GM12878 (cell line): ENCODE measurements at regions not wholly inside any gene's neighbourhood (a gene's known extent, or its start where the extent isn't known, plus 50 kb on each side); places are given as distances from the start of the nearest gene placed in this dataset.

Source experiments
- ATAC-seq: fragments of 200-7000 bp; cut with Tn5 transposase; 3 replicates; pipeline ENCODE4 v1.9.1; 2020; ENCODE audit warnings: mild to moderate bottlenecking, moderate library complexity
- BruUV-seq: library from RNA; stranded (reverse); fragments of 400-500 nt; replicated peaks from 2 replicates; lab custom pipeline; 2021; lab: Mats Ljungman, UMichigan
- CTCF ChIA-PET: fragments of 300-600 bp; sonication (Branson Sonifier 250); formaldehyde crosslinking; extraction: SDS; loops from one replicate; lab custom pipeline; 2021; ENCODE audit warnings: inconsistent platforms; lab: Yijun Ruan, JAX
- POLR2A ChIA-PET: fragments of 350-600 bp; formaldehyde crosslinking; extraction: SDS; loops from one replicate; lab custom pipeline; 2021; ENCODE audit warnings: inconsistent platforms; lab: Charles Lee
- RAD21 ChIA-PET: fragments of 300-600 bp; sonication (Branson Sonifier 250); formaldehyde crosslinking; loops from one replicate; lab custom pipeline; 2023; ENCODE audit warnings: antibody characterized with exemption; ENCODE audit not compliant: unreplicated experiment; lab: Charles Lee
- SMC1A ChIA-PET: fragments of 300-600 bp; sonication (Branson Sonifier 250); formaldehyde crosslinking; loops from one replicate; lab custom pipeline; 2023; ENCODE audit not compliant: unreplicated experiment, uncharacterized antibody; lab: Charles Lee
- DNase-seq: peaks from one replicate; pipeline ENCODE4 v3.0.0-alpha.2; 2011; ENCODE audit warnings: low read depth, low spot score
- FAIRE-seq: peaks from 3 replicates; lab custom pipeline; 2011; peaks lifted over from hg19 to GRCh38; lab: Jason Lieb, UNC
- H2AFZ ChIP-seq: 2 replicates; pipeline ENCODE4 v1.6.0; 2011; ENCODE audit warnings: low read depth, low read length, control low read depth; ENCODE audit not compliant: control insufficient read depth
- H3K27ac ChIP-seq: 2 replicates; pipeline ENCODE4 v1.5.1; 2011; ENCODE audit warnings: control low read depth; ENCODE audit not compliant: control insufficient read depth, insufficient read depth
- H3K27me3 ChIP-seq, 2 experiments: replicated peaks in 1 of 2; 2 replicates each; pipeline versions ENCODE4 v1.6.0 to v1.6.1; 2011; ENCODE audit warnings: low read length in 1 of 2; ENCODE audit not compliant: control insufficient read depth in 2 of 2, insufficient read depth in 2 of 2
- H3K36me3 ChIP-seq, 2 experiments: 2 replicates each; pipeline ENCODE4 v1.5.1; 2011; ENCODE audit warnings: low read length in 1 of 2; ENCODE audit not compliant: control insufficient read depth in 2 of 2, insufficient read depth in 2 of 2
- H3K4me1 ChIP-seq: 2 replicates; pipeline ENCODE4 v1.6.1; 2011; ENCODE audit warnings: mild to moderate bottlenecking, low read length, moderate library complexity, mixed read lengths; ENCODE audit not compliant: control insufficient read depth, insufficient read depth
- H3K4me2 ChIP-seq: 2 replicates; pipeline ENCODE4 v1.6.0; 2011; ENCODE audit warnings: control low read depth; ENCODE audit not compliant: control insufficient read depth, insufficient read depth
- H3K4me3 ChIP-seq: fragments of 200-600 bp; sonication (generic); 2 replicates; pipeline ENCODE4 v1.5.1; 2016
- H3K79me2 ChIP-seq: 2 replicates; pipeline ENCODE4 v1.6.0; 2011; ENCODE audit warnings: low read length; ENCODE audit not compliant: control insufficient read depth, insufficient read depth
- H3K9ac ChIP-seq: 2 replicates; pipeline ENCODE4 v1.8.0; 2011; ENCODE audit warnings: low read length, control low read depth, mixed read lengths; ENCODE audit not compliant: control insufficient read depth, insufficient read depth
- H3K9me3 ChIP-seq: replicated peaks from 3 replicates; pipeline ENCODE4 v1.5.1; 2011; ENCODE audit warnings: mild to moderate bottlenecking, low read length; ENCODE audit not compliant: control insufficient read depth, insufficient read depth
- H4K20me1 ChIP-seq: 2 replicates; pipeline ENCODE4 v1.6.0; 2011; ENCODE audit not compliant: control insufficient read depth, insufficient read depth
- ATF2 ChIP-seq: IDR thresholded peaks from 2 replicates; pipeline ENCODE4 v1.6.1; 2012; ENCODE audit warnings: low read length, inconsistent platforms
- ATF3 ChIP-seq: IDR thresholded peaks from 2 replicates; pipeline ENCODE4 v1.6.1; 2011; ENCODE audit warnings: low read depth, mild to moderate bottlenecking, low read length, moderate library complexity, borderline replicate concordance; ENCODE audit errors: extremely low read depth
- HCFC1 ChIP-seq: fragments of 150-350 bp; IDR thresholded peaks from 2 replicates; pipeline ENCODE4 v1.6.1; 2014; ENCODE audit warnings: low read length
- IKZF2 ChIP-seq, 2 experiments: fragments of 450-650 bp; IDR thresholded peaks; 2 replicates each; pipeline ENCODE4 v1.6.1; 2017; ENCODE audit warnings: mild to moderate bottlenecking in 2 of 2, moderate library complexity in 2 of 2
- JUNB ChIP-seq: IDR thresholded peaks from 2 replicates; pipeline ENCODE4 v1.6.1; 2016; ENCODE audit warnings: antibody characterized with exemption, mild to moderate bottlenecking
- MEF2B ChIP-seq: fragments of 450-650 bp; IDR thresholded peaks from 2 replicates; pipeline ENCODE4 v1.6.1; 2018; ENCODE audit warnings: mild to moderate bottlenecking, moderate library complexity; ENCODE audit not compliant: partially characterized antibody, poor library complexity, severe bottlenecking
- NFXL1 ChIP-seq: fragments of 450-650 bp; IDR thresholded peaks from 2 replicates; pipeline ENCODE4 v1.6.1; 2017; ENCODE audit warnings: antibody characterized with exemption, mild to moderate bottlenecking, borderline replicate concordance
- PAX8 ChIP-seq: fragments of 450-650 bp; IDR thresholded peaks from 2 replicates; pipeline ENCODE4 v1.6.1; 2017; ENCODE audit warnings: mild to moderate bottlenecking, moderate library complexity
- PBX3 ChIP-seq: IDR thresholded peaks from 2 replicates; pipeline ENCODE4 v1.6.1; 2011; ENCODE audit warnings: mild to moderate bottlenecking, low read depth, low read length, moderate library complexity; ENCODE audit not compliant: insufficient replicate concordance
- POLR2AphosphoS5 ChIP-seq: IDR thresholded peaks from 2 replicates; pipeline ENCODE4 v1.6.1; 2011; ENCODE audit warnings: mild to moderate bottlenecking, low read length, inconsistent platforms
- TAF1 ChIP-seq: IDR thresholded peaks from 2 replicates; pipeline ENCODE4 v1.6.1; 2011; ENCODE audit warnings: mild to moderate bottlenecking, low read depth, low read length, borderline replicate concordance
- ZNF24 ChIP-seq: fragments of 450-650 bp; IDR thresholded peaks from 2 replicates; pipeline ENCODE4 v1.6.1; 2017; ENCODE audit warnings: antibody characterized with exemption, mild to moderate bottlenecking
- ZSCAN29 ChIP-seq: fragments of 450-650 bp; IDR thresholded peaks from 2 replicates; pipeline ENCODE4 v1.6.1; 2017; ENCODE audit warnings: mild to moderate bottlenecking, moderate library complexity
- WGBS: methylation state at CpG from one replicate; pipeline ENCODE4 v1.1.6; 2016; ENCODE audit warnings: low lambda C conversion rate; ENCODE audit not compliant: insufficient replicate concordance, insufficient coverage; ENCODE audit errors: missing lambda C conversion rate; 5-methylcytosine and 5-hydroxymethylcytosine counted together
- in situ Hi-C: fragments of 300-500 bp; cut with MboI; formaldehyde crosslinking; loops from 9 replicates; pipeline ENCODE4 v1.14.3; 2018; ENCODE audit warnings: mixed read lengths
- intact Hi-C: fragments of 100-400 bp; cut with micrococcal nuclease; formaldehyde crosslinking; loops from one replicate; pipeline ENCODE4 v1.14.2; 2022; ENCODE audit not compliant: unreplicated experiment

GRCh38 chr18:78106946-78107345 is 857.3 kb downstream of the GALR1 start:
- no TSS peak for BruUV-seq
- Histone ChIP-seq H3K9me3 (no peaks in the 10 kb centered on the region; the same call in 1 of the 3 replicates), H3K4me1 (no peaks in the 10 kb centered on the region), H3K9ac (no peak overlapping the region), H3K79me2 (no peaks in the 10 kb centered on the region), H4K20me1 (no peaks in the 10 kb centered on the region), H3K27ac (no peak overlapping the region), H3K27me3 (no peaks in the 10 kb centered on the region), H2AFZ (no peak overlapping the region), H3K4me2 (no peak overlapping the region), H3K36me3 (no peaks in the 10 kb centered on the region), H3K4me3 (no peak overlapping the region)
- ChIA-PET RAD21 (no interaction called here), POLR2A (no interaction called here), CTCF (no interaction called here), SMC1A (no interaction called here)
- no peak for ATAC-seq
- FAIRE-seq, result no peak
- intact Hi-C loops (no loop called here), in situ Hi-C loops (no loop called here)
- no peak for TF ChIP-seq IKZF2 (IDR thresholded peaks at IDR 0.05)
- TF ChIP-seq NFXL1, result no peak
- no peak for TF ChIP-seq ATF3
- no peak for TF ChIP-seq HCFC1
- TF ChIP-seq PAX8, result no peak
- no peak for TF ChIP-seq MEF2B
- no peak for TF ChIP-seq JUNB
- TF ChIP-seq PBX3, result no peak
- TF ChIP-seq ZSCAN29, result no peak
- no peak for TF ChIP-seq ZNF24
- no peak for TF ChIP-seq POLR2AphosphoS5
- no peak for TF ChIP-seq TAF1
- TF ChIP-seq ATF2, result no peak
- 63% methylated on average over 15 of the region's 15 CpGs for WGBS
- no peak for DNase-seq
